ENCODE measurements at regions not wholly inside any gene's neighbourhood (a gene's known extent, or its start where the extent isn't known, plus 50 kb on each side); places are given as distances from the start of the nearest gene placed in this dataset.
"Not testable (repeated sequence)": the region's sequence is repeated elsewhere in the genome, so short reads cannot be mapped to it uniquely, and the experiment has no call there.

DNA sequence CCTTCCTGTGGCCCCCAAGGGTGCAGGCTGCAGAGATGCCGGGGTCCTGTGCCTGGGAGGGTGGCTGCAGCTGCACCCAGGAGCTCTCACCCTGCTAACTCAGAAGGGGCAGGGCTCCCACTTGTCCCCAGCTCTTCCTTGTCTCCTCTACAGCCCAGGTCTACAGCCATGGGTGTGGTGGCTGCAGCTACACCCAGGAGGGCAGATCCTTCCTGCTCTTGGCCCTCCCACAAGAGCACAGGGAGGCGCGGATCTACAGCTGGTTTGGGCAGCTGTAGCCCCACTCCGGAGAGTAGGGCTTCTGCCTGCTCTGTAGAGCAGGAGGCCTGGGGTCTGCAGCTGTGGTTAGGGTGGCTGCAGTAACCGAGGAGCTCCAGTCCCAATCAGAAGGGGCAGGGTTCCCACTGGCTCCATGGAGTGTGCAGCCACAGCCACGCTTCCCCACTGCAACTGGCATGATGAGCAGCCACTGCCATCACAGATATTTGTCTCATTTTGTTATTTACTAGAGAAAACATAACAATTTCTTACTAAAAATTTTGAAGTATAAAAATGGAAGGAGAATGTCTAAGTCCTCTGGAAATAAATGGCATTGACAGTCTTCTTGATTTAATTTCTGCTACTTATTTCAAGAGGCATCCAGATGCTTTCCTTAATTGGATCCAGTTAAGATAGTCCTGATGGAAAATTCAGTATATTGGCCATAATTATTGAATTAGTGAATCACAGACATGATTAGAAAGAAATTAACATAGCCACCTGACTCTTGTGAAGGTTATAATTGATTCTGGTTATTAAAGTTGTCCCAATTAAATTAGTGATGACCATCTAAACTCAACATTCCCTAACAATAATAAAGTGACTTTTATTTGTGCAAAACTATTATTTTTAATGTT is 233.6 kb downstream of the KCNE4 start:
- no peak for FAIRE-seq
- no peak for DNase-seq (ENCODE audit: low spot score)

GRCh38 chr2:223294756-223295155 is 242.8 kb downstream of the KCNE4 start:
- DNase-seq (ENCODE audit: low spot score) (no peak), FAIRE-seq (no peak)

- DNase-seq (ENCODE audit: low spot score): no peak
- no peak for FAIRE-seq
Observed at GRCh38 chr2:223297788-223298187, 245.8 kb downstream of the KCNE4 start.

GRCh38 chr2:223298329-223298728 is 246.3 kb downstream of the KCNE4 start:
- not testable (repeated sequence) for DNase-seq (ENCODE audit: low spot score); FAIRE-seq

GRCh38 chr2:223300326-223300725 is 248.3 kb downstream of the KCNE4 start:
- DNase-seq (ENCODE audit: low spot score): peak; percentile 20
- FAIRE-seq: no peak

DNA sequence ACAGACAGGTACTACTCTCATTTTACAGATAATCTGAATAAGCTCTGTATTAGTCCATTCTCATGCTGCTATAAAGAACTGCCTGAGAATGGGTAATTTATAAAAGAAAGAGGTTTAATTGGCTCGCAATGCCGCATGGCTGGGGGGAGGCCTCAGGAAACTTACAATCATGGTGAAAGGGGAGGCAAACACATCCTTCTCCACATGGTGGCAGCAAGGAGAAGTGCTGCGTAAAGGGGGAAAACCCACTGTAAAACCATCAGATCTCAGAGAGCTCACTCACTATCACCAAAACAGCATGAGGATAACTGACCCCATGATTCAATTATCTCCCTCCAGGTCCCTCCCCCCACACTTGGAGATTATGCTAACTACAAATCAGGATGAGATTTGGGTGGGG is 254.4 kb downstream of the KCNE4 start:
- DNase-seq (ENCODE audit: low spot score) (no peak), FAIRE-seq (no peak)

- DNase-seq (ENCODE audit: low spot score): no peak
- no peak for FAIRE-seq
Observed at GRCh38 chr2:223311889-223312680, 260.1 kb downstream of the KCNE4 start.

DNA sequence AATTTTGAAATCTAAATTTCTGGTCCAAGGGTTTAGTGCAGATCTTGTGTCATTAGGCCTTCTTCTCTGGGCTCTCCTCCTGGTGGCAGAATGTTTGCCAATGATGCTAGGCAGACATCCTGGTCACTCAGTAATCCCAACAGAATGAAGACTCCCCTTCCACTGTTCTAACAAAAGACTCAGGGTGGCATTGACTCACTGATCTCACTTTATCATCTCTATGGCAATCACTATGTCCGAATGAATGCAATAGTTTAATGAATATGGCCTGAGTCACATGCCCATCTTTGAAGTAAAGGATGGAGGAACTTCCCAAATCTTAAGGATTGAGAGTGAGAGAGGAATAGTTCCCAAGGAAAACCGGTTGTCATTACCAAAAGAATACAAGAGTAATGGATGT is 261.1 kb downstream of the KCNE4 start:
- peak; percentile 55 for DNase-seq (ENCODE audit: low spot score)
- no peak for FAIRE-seq

DNA sequence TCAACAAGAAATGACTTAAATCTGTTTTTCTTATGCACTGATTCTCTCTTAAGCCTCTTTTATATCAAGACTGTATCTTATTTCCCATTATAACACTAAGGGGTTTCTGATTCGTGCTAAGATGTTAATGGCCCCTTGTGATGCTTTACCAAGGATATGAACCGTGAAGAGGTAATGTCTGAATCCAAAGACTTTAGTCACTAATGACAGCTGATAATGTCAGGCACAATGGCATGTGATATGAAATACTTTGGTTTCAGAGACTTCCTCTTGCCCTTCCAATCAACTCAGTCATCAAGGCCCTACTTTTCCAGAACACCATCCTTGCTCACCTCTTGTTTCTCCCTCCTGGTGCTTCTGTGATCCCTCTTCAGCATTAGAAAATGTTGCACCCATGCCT is 262.8 kb downstream of the KCNE4 start:
- DNase-seq (ENCODE audit: low spot score) (peak; percentile 78), FAIRE-seq (peak; percentile 91)

DNA sequence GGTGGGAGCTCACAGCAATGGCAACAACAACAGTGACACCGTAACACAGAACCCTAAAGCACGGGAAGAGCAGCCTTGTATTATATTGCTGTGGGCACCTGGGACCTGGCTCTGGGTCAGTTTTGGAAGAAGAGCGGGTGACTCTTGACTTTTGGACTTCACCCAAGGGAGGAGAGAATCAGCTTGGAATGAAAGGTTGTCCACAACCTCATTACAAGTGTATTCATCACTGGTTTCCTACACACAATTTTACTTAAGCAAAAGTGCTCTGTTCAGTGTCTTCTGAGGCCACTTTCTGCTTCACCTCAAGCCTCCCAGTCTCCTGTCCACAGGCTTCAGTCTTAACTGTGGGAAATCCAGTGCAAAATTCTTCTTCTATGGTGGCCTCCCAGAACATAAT is 263.8 kb downstream of the KCNE4 start:
- DNase-seq (ENCODE audit: low spot score): no peak
- FAIRE-seq: no peak

DNA sequence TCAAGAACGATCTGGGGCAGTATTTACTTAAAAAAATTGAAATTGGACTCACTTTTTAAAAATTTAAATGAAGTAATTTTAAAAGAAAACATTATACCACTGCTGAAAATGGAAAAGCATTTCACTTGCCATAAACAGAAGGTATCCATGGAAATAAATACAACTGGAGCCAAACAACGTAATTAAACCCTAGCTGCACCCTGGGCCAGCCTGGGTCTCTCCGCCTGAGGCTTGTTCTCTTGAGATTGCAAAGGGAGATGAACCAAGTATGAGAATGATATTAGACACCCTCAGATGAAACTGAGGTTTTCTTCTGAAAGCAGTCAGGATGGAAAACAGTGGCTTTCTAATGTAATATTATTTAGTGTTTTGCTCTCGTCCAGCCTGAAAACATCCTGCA is 264.4 kb downstream of the KCNE4 start:
- FAIRE-seq (no peak), DNase-seq (ENCODE audit: low spot score) (no peak)

- FAIRE-seq (no peak), DNase-seq (ENCODE audit: low spot score) (no peak)
Observed at GRCh38 chr2:223319601-223320000, 267.6 kb downstream of the KCNE4 start.

GRCh38 chr2:223324402-223324801 is 272.4 kb downstream of the KCNE4 start:
- no peak for DNase-seq (ENCODE audit: low spot score)
- no peak for FAIRE-seq

DNA sequence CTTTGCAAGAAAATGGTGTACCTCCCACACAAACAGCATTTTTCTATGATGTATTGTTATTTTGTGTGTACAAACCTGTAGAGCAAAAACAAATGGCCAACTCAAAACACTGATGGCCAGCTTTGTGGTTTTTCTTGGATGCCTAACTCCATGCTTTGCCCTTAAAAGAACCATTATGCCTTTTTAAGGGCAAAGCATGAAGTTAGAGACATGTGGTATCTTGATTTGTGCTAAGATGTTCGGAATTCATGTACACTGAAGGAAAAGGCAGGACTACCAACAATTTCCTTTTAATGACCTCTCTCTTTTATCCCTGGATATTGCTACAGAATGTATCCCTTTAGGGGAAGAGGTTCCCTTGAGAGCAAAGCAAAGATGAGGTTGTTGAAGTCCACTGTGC is 273.6 kb downstream of the SCG2 start:
- FAIRE-seq (no peak), DNase-seq (ENCODE audit: low spot score) (no peak)

DNA sequence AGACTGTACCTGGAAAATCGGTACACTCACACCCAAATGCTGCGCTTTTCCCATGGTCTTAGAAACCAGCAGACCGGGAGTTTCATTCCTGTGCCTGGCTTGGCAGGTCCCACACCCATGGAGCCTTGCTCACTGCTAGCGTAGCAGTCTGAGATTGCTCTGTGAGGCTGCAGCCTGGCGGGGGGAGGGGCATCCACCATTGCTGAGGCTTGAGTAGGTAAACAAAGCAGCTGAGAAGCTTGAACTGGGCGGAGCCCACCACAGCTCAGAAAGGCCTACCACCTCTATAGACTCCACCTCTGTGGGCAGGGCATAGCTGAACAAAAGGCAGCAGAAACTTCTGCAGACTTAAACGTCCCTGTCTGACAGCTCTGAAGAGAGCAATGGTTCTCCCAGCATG is 271.4 kb downstream of the SCG2 start:
- DNase-seq (ENCODE audit: low spot score): not testable (repeated sequence)

DNA sequence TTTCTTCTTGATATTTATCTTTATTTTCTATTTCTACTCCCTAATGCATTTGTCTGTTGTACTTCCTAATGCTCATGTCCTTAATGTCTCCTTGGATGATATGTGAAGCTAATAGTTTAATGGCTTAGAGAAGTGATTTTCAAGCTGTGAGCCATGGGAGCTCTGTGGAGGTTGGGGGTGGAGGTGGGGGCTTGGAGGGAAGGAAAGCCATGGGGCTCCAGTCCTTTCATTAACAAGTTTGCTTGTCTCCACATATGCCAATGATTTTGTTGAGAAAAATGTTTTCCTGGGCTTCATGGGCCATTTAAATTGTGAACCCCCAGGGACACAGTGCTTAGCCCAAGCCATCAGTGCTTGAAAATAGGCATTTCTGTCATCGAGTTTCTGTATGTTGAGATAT is 264.1 kb downstream of the SCG2 start:
- DNase-seq (ENCODE audit: low spot score): no peak
- FAIRE-seq: no peak

More for the DNA sequence above, 271.4 kb downstream of the SCG2 start:
- FAIRE-seq: not testable (repeated sequence)

DNA sequence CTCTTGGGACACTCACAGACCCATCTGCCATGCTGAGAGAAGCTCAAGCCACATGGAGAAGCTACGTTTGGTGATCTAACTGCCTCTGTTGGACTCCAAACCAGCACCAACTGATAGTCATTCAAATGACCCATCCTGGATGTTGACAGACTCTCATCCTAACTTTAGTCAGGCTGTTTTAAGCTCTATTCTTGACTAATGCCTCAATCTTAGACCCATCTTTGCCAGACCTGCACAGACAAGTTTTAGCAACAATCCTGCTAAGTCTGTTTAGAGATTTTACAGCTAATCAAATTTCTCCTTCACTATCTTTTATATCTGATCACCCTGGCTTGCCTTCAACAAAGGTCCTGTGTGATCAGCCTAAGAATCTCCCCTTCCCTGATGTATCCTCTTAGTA is 245.1 kb downstream of the SCG2 start:
- FAIRE-seq: no peak

DNA sequence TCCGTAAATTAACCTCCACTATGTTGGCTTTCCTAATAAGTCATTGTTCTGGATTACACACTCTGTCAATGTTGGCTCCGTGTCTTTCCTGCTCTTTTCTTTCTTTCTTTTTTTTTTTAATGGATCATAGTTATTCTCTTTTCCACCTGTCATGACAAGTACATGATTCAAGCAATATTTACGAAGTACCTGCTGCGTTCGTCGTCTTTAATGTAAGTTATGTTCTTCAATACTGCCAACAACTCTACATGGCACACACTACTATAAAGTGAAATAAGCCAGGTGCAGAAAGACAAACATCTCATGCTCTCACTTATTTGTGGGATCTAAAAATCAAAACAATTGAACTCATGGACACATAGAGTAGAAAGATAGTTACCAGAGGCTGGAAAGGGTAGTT is 239.1 kb downstream of the SCG2 start:
- DNase-seq (ENCODE audit: low spot score) (no peak), FAIRE-seq (no peak)

More for the DNA sequence above, 245.1 kb downstream of the SCG2 start:
- DNase-seq (ENCODE audit: low spot score): no peak

- DNase-seq (ENCODE audit: low spot score) (no peak), FAIRE-seq (no peak)
Observed at GRCh38 chr2:223365158-223365679, 236.9 kb downstream of the SCG2 start.

GRCh38 chr2:223366566-223366965 is 235.6 kb downstream of the SCG2 start:
- DNase-seq (ENCODE audit: low spot score): no peak
- FAIRE-seq: no peak

DNA sequence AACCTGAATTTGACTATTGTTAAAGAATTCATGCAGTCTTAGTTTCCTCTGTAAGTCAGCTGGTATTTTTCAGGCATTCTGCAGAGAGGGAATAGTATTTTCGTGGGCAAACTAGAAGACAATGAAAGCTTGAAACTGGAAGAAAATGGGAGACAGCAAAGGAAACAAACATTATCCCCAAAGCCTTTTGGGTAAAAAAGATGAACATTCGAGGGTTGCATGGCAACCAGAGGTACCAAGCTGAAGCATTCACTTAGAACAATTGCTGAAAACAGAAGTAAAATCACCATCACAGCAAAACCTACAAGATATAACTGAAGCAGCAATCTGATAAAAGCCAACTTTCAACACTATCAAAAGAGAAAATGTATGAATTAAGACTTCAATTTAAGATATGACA is 233.7 kb downstream of the SCG2 start:
- FAIRE-seq: no peak

DNA sequence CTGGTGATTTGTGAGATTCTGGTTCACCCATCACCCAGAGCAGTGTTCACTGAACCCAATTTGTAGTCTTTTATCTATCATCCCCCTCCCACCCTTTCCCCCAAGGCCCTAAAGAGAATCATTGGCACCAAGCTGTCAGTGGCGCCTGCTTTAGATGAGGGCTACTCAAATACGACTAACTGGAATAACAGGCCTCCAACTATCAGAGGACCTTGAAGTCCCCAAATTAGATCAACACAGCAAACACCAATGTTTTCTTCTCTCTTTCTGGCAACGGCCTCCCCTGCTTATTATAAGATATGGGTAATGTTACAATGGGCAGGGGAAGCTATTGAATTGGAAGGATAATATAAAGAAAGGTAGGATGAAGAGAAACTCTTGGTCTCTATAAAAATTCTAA is 232.3 kb downstream of the SCG2 start:
- DNase-seq (ENCODE audit: low spot score) (no peak), FAIRE-seq (no peak)

More for the DNA sequence above, 233.7 kb downstream of the SCG2 start:
- DNase-seq (ENCODE audit: low spot score): no peak

Data from RCC 7860 (cell line).